IMR-90 (cell line): ENCODE measurements at regions not wholly inside any gene's neighbourhood (a gene's known extent, or its start where the extent isn't known, plus 50 kb on each side); places are given as distances from the start of the nearest gene placed in this dataset.

Experiments used
- ATAC-seq: fragments of 200-7000 bp; cut with Tn5 transposase; 2 replicates; pipeline ENCODE4 v1.9.1; 2020; ENCODE audit warnings: low read depth, mild to moderate bottlenecking, moderate library complexity
- BruUV-seq: library from RNA; stranded (reverse); fragments of 400-500 nt; replicated peaks from 2 replicates; lab custom pipeline; 2021; lab: Mats Ljungman, UMichigan
- CTCF ChIA-PET: fragments of 300-600 bp; formaldehyde crosslinking; extraction: SDS; loops from one replicate; lab custom pipeline; 2021; ENCODE audit warnings: antibody characterized with exemption; lab: Yijun Ruan, JAX
- POLR2A ChIA-PET: fragments of 300-600 bp; sonication (Branson Sonifier 250); formaldehyde crosslinking; loops from one replicate; lab custom pipeline; 2022; ENCODE audit warnings: antibody characterized with exemption; ENCODE audit not compliant: unreplicated experiment; lab: Charles Lee
- DNase-seq: peaks from one replicate; pipeline ENCODE4 v3.0.0; 2013
- H2AFZ ChIP-seq: replicated peaks from 2 replicates; pipeline ENCODE3; 2013; ENCODE audit warnings: low read length, mild to moderate bottlenecking; ENCODE audit not compliant: poor library complexity
- H2AK5ac ChIP-seq: 2 replicates; pipeline ENCODE4 v1.6.1; 2013; ENCODE audit warnings: low read depth, low read length, inconsistent platforms
- H2AK9ac ChIP-seq: replicated peaks from 2 replicates; pipeline ENCODE3; 2013; ENCODE audit warnings: mild to moderate bottlenecking, low read depth, low read length, moderate library complexity; ENCODE audit not compliant: poor library complexity
- H2BK120ac ChIP-seq: 2 replicates; pipeline ENCODE4 v1.6.1; 2013; ENCODE audit warnings: low read depth, low read length, inconsistent platforms
- H2BK15ac ChIP-seq: 3 replicates; pipeline ENCODE4 v1.6.1; 2013; ENCODE audit warnings: low read depth, low read length, inconsistent platforms
- H2BK20ac ChIP-seq: 2 replicates; pipeline ENCODE4 v1.6.1; 2013; ENCODE audit warnings: low read depth, mild to moderate bottlenecking, inconsistent platforms, low read length, moderate library complexity
- H2BK5ac ChIP-seq: 2 replicates; pipeline ENCODE4 v1.6.1; 2013; ENCODE audit warnings: mild to moderate bottlenecking, low read depth, low read length, inconsistent platforms; ENCODE audit not compliant: poor library complexity, severe bottlenecking
- H3K14ac ChIP-seq: replicated peaks from 2 replicates; pipeline ENCODE4 v1.6.1; 2013; ENCODE audit warnings: low read depth, low read length, inconsistent platforms
- H3K18ac ChIP-seq: 2 replicates; pipeline ENCODE4 v1.6.1; 2013; ENCODE audit warnings: low read depth, low read length, control low read depth
- H3K23ac ChIP-seq: 2 replicates; pipeline ENCODE4 v1.6.1; 2013; ENCODE audit warnings: low read depth, low read length, inconsistent platforms
- H3K27ac ChIP-seq: 2 replicates; pipeline ENCODE4 v1.5.1; 2013; ENCODE audit warnings: mild to moderate bottlenecking, control low read depth, low read length; ENCODE audit not compliant: insufficient read depth
- H3K27me3 ChIP-seq: 2 replicates; pipeline ENCODE4 v1.6.1; 2013; ENCODE audit warnings: low read length; ENCODE audit not compliant: control insufficient read depth, insufficient read depth
- H3K36me3 ChIP-seq: 2 replicates; pipeline ENCODE4 v1.6.1; 2013; ENCODE audit warnings: low read length, mixed read lengths; ENCODE audit not compliant: control insufficient read depth, insufficient read depth
- H3K4ac ChIP-seq: 2 replicates; pipeline ENCODE4 v1.6.1; 2013; ENCODE audit warnings: low read depth, low read length, inconsistent platforms
- H3K4me1 ChIP-seq: 2 replicates; pipeline ENCODE4 v1.6.1; 2013; ENCODE audit warnings: low read length, mixed read lengths; ENCODE audit not compliant: control insufficient read depth, insufficient read depth
- H3K4me2 ChIP-seq: 2 replicates; pipeline ENCODE4 v1.6.1; 2013; ENCODE audit warnings: low read depth, mild to moderate bottlenecking, control low read depth, low read length, moderate library complexity
- H3K4me3 ChIP-seq: 2 replicates; pipeline ENCODE4 v1.5.1; 2013; ENCODE audit warnings: low read depth, mild to moderate bottlenecking, control low read depth, low read length, moderate library complexity; ENCODE audit not compliant: insufficient read depth
- H3K56ac ChIP-seq: 2 replicates; pipeline ENCODE4 v1.6.1; 2013; ENCODE audit warnings: low read length, inconsistent platforms; ENCODE audit not compliant: insufficient read depth; ENCODE audit errors: extremely low read depth
- H3K79me1 ChIP-seq, 2 experiments: 2 replicates each; pipeline ENCODE4 v1.6.1; 2013; ENCODE audit warnings: low read length in 2 of 2, inconsistent platforms in 1 of 2, low read depth in 1 of 2
- H3K9ac ChIP-seq: 2 replicates; pipeline ENCODE4 v1.6.1; 2013; ENCODE audit warnings: low read depth, low read length, control low read depth
- H3K9me1 ChIP-seq: 2 replicates; pipeline ENCODE4 v1.6.1; 2013; ENCODE audit warnings: low read length, inconsistent platforms; ENCODE audit not compliant: insufficient read depth
- H3K9me3 ChIP-seq: 2 replicates; pipeline ENCODE4 v1.6.1; 2013; ENCODE audit warnings: low read length; ENCODE audit not compliant: control insufficient read depth, insufficient read depth
- H4K20me1 ChIP-seq: 2 replicates; pipeline ENCODE4 v1.6.1; 2013; ENCODE audit warnings: low read length, inconsistent platforms; ENCODE audit not compliant: insufficient read depth
- H4K5ac ChIP-seq: 2 replicates; pipeline ENCODE4 v1.6.1; 2013; ENCODE audit warnings: mild to moderate bottlenecking, low read depth, low read length, control low read depth
- H4K8ac ChIP-seq, 2 experiments: 2 replicates each; pipeline ENCODE4 v1.6.1; 2013; ENCODE audit warnings: low read depth in 2 of 2, low read length in 2 of 2, control low read depth in 1 of 2, inconsistent platforms in 1 of 2
- H4K91ac ChIP-seq: 2 replicates; pipeline ENCODE4 v1.6.1; 2013; ENCODE audit warnings: low read depth, low read length, inconsistent platforms; ENCODE audit not compliant: insufficient read depth
- BHLHE40 ChIP-seq: fragments of 150-350 bp; IDR thresholded peaks from 2 replicates; pipeline ENCODE4 v1.6.1; 2016; ENCODE audit warnings: mild to moderate bottlenecking, low read depth, low read length
- CEBPB ChIP-seq: IDR thresholded peaks from 2 replicates; pipeline ENCODE4 v1.6.1; 2012; ENCODE audit warnings: low read depth, low read length, improper control_type of control experiment
- CHD1 ChIP-seq: IDR thresholded peaks from 2 replicates; pipeline ENCODE4 v1.6.1; 2012; ENCODE audit warnings: low read depth, low read length, improper control_type of control experiment
- FOS ChIP-seq: fragments of 150-350 bp; IDR thresholded peaks from 2 replicates; pipeline ENCODE4 v1.6.1; 2016; ENCODE audit warnings: low read depth, low read length
- MAFK ChIP-seq: IDR thresholded peaks from 2 replicates; pipeline ENCODE4 v1.6.1; 2012; ENCODE audit warnings: low read depth, low read length, improper control_type of control experiment
- MAZ ChIP-seq: IDR thresholded peaks from 2 replicates; pipeline ENCODE4 v1.6.1; 2012; ENCODE audit warnings: low read depth, mild to moderate bottlenecking, low read length, improper control_type of control experiment, moderate library complexity, borderline replicate concordance
- MXI1 ChIP-seq: IDR thresholded peaks from 2 replicates; pipeline ENCODE4 v1.6.1; 2012; ENCODE audit warnings: low read depth, mild to moderate bottlenecking, low read length, moderate library complexity, borderline replicate concordance
- NFE2L2 ChIP-seq: fragments of 150-350 bp; IDR thresholded peaks from 2 replicates; pipeline ENCODE4 v1.6.1; 2016; ENCODE audit warnings: low read depth, mild to moderate bottlenecking, low read length
- POLR2A ChIP-seq: IDR thresholded peaks from 2 replicates; pipeline ENCODE4 v1.6.1; 2012; ENCODE audit warnings: mild to moderate bottlenecking, low read depth, low read length
- RAD21 ChIP-seq: IDR thresholded peaks from 2 replicates; pipeline ENCODE4 v1.6.1; 2012; ENCODE audit warnings: low read length, improper control_type of control experiment
- RCOR1 ChIP-seq: IDR thresholded peaks from 2 replicates; pipeline ENCODE4 v1.6.1; 2012; ENCODE audit warnings: mild to moderate bottlenecking, low read length, improper control_type of control experiment; ENCODE audit not compliant: insufficient replicate concordance
- RFX5 ChIP-seq: IDR thresholded peaks from 2 replicates; pipeline ENCODE4 v1.8.0; 2012; ENCODE audit warnings: low read depth, mild to moderate bottlenecking, low read length, moderate library complexity
- WGBS, 2 experiments: methylation state at CpG; one replicate each; pipeline versions ENCODE4 v1.1.5 to v1.1.7; 2013; ENCODE audit warnings: missing lambda C conversion rate in 2 of 2; ENCODE audit not compliant: insufficient read length in 1 of 2; ENCODE audit errors: extremely low coverage in 2 of 2; 5-methylcytosine and 5-hydroxymethylcytosine counted together
- dilution Hi-C: fragments of 300-500 bp; cut with HindIII; formaldehyde crosslinking; loops from one replicate; pipeline ENCODE4 v1.14.3; 2018; ENCODE audit warnings: low sequenced_read_pairs; ENCODE audit not compliant: unreplicated experiment
- in situ Hi-C: fragments of 300-500 bp; cut with MboI; formaldehyde crosslinking; loops from 3 replicates; pipeline ENCODE4 v1.14.3; 2019; ENCODE audit warnings: low sequenced_read_pairs, inconsistent platforms, mixed read lengths
- intact Hi-C: fragments of 100-400 bp; cut with micrococcal nuclease; formaldehyde crosslinking; loops from 2 replicates; pipeline ENCODE4 v1.10.0; 2022
- TF ChIP-seq, protein P1 (sequence below): conservative IDR thresholded peaks from 2 replicates; pipeline ENCODE4 v1.5.1; 2012; ENCODE audit warnings: mild to moderate bottlenecking, low read depth, low read length, improper control_type of control experiment
- TF ChIP-seq, protein P2 (sequence below): fragments of 150-350 bp; IDR thresholded peaks from 2 replicates; pipeline ENCODE4 v1.6.1; 2017; ENCODE audit warnings: mild to moderate bottlenecking, antibody characterized with exemption, low read length, low read depth
- TF ChIP-seq, protein P3 (sequence below): fragments of 150-350 bp; IDR thresholded peaks from 2 replicates; pipeline ENCODE4 v1.6.1; 2016; ENCODE audit warnings: low read depth, mild to moderate bottlenecking, low read length, moderate library complexity, borderline replicate concordance

DNA sequence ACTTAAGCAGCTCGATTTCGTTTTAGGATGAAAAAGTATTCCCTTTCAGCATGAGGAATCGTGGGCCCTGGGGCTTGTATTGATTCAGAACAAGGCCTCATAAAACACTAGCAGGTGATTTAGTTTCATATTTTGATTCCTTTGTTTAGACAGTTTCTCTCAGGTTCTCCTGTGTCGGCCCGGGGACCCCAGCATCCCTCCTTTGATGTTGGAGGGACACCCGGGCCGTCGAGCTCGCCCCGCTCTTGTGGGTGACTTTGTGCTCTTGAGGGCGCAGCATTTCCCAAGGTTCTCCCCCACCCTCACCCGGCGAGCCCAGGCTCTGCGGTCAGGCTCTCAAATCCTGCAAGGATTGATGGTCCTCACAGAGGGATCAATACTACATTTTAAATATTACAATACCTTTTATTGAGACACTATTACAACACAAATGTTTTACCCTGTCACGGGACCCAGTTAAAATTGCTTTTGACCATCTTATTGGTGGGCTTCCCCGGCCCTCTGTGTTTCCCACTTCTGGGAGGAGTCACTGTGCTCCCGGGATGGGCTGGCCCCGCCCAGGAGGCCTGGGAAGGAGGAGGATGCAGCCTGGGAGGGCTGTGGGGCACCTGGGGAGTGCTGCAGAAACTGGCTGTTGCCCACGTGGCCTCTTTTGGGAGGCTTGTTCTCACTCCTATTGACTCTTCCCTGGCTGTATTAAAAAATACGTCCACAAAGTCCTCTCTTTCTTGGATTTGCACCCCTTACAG, 222.6 kb downstream of the INSIG2 start:
- H3K27me3 ChIP-seq: peaks cover 3% of the 10 kb centered on the region; the same call in 1 of the 2 replicates
- no peak overlapping the region for H2BK20ac ChIP-seq
- no peaks in the 10 kb centered on the region for H4K20me1 ChIP-seq
- H3K4me3 ChIP-seq: peak overlapping the region; percentile 42
- dilution Hi-C loops (no loop called here), in situ Hi-C loops (no loop called here), intact Hi-C loops (no loop called here)
- no peak overlapping the region for H2BK5ac ChIP-seq
- H3K4me1 ChIP-seq: no peaks in the 10 kb centered on the region
- H3K9me3 ChIP-seq: no peaks in the 10 kb centered on the region
- no peak overlapping the region for H3K14ac ChIP-seq
- no peak overlapping the region for H2AK9ac ChIP-seq
- CTCF ChIA-PET: no interaction called here
- POLR2A ChIA-PET: no interaction called here
- H3K27ac ChIP-seq: no peak overlapping the region
- H3K18ac ChIP-seq: no peak overlapping the region; the same call in 1 of the 2 replicates
- BruUV-seq: no TSS peak
- H3K9ac ChIP-seq: 0 out of 2 replicates have a peak overlapping the region, but pooled peaks have one; percentile 10
- H3K4ac ChIP-seq: no peak overlapping the region
- peak overlapping the region; percentile 69; the same call in 1 of the 2 replicates for H4K5ac ChIP-seq
- H2AFZ ChIP-seq: peak overlapping the region; percentile 83
- H3K36me3 ChIP-seq: no peaks in the 10 kb centered on the region
- no peak for DNase-seq
- no peak overlapping the region for H3K56ac ChIP-seq
- no peaks in the 10 kb centered on the region for H3K79me1 ChIP-seq
- ATAC-seq: no peak; the same call in 1 of the 2 replicates
- no peaks in the 10 kb centered on the region for H3K9me1 ChIP-seq
- no peak overlapping the region for H2BK120ac ChIP-seq
- no peak overlapping the region for H4K91ac ChIP-seq
- H3K23ac ChIP-seq: no peak overlapping the region
- peak overlapping the region; percentile 94 for H3K4me2 ChIP-seq
- H4K8ac ChIP-seq: peak overlapping the region; percentile 28 to 74; a peak in 3 of 4 replicates
- WGBS, 2 experiments: 17% methylated on average over 7 of the region's 20 CpGs; no CpG with 5 or more reads in 1 of the 2 experiments
- no peak overlapping the region for H2AK5ac ChIP-seq
- H2BK15ac ChIP-seq: no peak overlapping the region
- TF ChIP-seq MAZ: no peak
- no peak for TF ChIP-seq BHLHE40
- TF ChIP-seq, protein P1, sequence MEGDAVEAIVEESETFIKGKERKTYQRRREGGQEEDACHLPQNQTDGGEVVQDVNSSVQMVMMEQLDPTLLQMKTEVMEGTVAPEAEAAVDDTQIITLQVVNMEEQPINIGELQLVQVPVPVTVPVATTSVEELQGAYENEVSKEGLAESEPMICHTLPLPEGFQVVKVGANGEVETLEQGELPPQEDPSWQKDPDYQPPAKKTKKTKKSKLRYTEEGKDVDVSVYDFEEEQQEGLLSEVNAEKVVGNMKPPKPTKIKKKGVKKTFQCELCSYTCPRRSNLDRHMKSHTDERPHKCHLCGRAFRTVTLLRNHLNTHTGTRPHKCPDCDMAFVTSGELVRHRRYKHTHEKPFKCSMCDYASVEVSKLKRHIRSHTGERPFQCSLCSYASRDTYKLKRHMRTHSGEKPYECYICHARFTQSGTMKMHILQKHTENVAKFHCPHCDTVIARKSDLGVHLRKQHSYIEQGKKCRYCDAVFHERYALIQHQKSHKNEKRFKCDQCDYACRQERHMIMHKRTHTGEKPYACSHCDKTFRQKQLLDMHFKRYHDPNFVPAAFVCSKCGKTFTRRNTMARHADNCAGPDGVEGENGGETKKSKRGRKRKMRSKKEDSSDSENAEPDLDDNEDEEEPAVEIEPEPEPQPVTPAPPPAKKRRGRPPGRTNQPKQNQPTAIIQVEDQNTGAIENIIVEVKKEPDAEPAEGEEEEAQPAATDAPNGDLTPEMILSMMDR: no peak
- TF ChIP-seq POLR2A: no peak
- TF ChIP-seq MXI1: no peak
- no peak for TF ChIP-seq MAFK
- TF ChIP-seq CEBPB: no peak
- no peak for TF ChIP-seq FOS
- TF ChIP-seq, protein P2, sequence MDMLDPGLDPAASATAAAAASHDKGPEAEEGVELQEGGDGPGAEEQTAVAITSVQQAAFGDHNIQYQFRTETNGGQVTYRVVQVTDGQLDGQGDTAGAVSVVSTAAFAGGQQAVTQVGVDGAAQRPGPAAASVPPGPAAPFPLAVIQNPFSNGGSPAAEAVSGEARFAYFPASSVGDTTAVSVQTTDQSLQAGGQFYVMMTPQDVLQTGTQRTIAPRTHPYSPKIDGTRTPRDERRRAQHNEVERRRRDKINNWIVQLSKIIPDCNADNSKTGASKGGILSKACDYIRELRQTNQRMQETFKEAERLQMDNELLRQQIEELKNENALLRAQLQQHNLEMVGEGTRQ: no peak
- no peak for TF ChIP-seq NFE2L2
- no peak for TF ChIP-seq RFX5
- TF ChIP-seq CHD1: no peak
- TF ChIP-seq, protein P3, sequence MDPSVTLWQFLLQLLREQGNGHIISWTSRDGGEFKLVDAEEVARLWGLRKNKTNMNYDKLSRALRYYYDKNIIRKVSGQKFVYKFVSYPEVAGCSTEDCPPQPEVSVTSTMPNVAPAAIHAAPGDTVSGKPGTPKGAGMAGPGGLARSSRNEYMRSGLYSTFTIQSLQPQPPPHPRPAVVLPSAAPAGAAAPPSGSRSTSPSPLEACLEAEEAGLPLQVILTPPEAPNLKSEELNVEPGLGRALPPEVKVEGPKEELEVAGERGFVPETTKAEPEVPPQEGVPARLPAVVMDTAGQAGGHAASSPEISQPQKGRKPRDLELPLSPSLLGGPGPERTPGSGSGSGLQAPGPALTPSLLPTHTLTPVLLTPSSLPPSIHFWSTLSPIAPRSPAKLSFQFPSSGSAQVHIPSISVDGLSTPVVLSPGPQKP: no peak
- no peak for TF ChIP-seq RCOR1
- no peak for TF ChIP-seq RAD21
